Gastrocnemius medialis (tissue), 4 donors: ENCODE measurements at regions not wholly inside any gene's neighbourhood (a gene's known extent, or its start where the extent isn't known, plus 50 kb on each side); places are given as distances from the start of the nearest gene placed in this dataset.

Source experiments
- ATAC-seq, 2 donors: fragments of 150-250 bp; one replicate each; pipeline ENCODE4 v1.9.1; 2016
- DNase-seq, 2 donors: peaks; one replicate each; pipeline ENCODE4 v3.0.0-alpha.2; 2019
- H3K27ac ChIP-seq, 4 donors: fragments of 200-600 bp; sonication (generic); 1 replicate in 1 of 4; 2 replicates in 3 of 4; pipeline ENCODE4 v1.5.1; 2016 to 2018; ENCODE audit warnings: mild to moderate bottlenecking in 2 of 4, moderate library complexity in 1 of 4
- H3K27me3 ChIP-seq, 3 donors: fragments of 200-600 bp; sonication (generic) in 2 of 3; 1 replicate in 1 of 3; 2 replicates in 2 of 3; pipeline versions ENCODE4 v1.5.1 to v1.6.0; 2016 to 2019; ENCODE audit warnings: mild to moderate bottlenecking in 1 of 3, moderate library complexity in 1 of 3
- H3K36me3 ChIP-seq, 2 donors: fragments of 200-600 bp; sonication (generic) in 1 of 2; one replicate each; pipeline ENCODE4 v1.5.1; 2017 to 2018
- H3K4me1 ChIP-seq, 2 donors: fragments of 200-600 bp; sonication (generic) in 1 of 2; one replicate each; pipeline ENCODE4 v1.5.1; 2016 to 2017; ENCODE audit warnings: mild to moderate bottlenecking in 2 of 2
- H3K4me3 ChIP-seq, 4 donors: fragments of 200-600 bp; sonication (generic) in 3 of 4; 1 replicate in 1 of 4; 2 replicates in 3 of 4; pipeline ENCODE4 v1.5.1; 2016 to 2019; ENCODE audit warnings: mild to moderate bottlenecking in 2 of 4
- H3K9me3 ChIP-seq, 3 donors: fragments of 200-600 bp; sonication (generic) in 2 of 3; 1 replicate in 1 of 3; 2 replicates in 2 of 3; pipeline ENCODE4 v1.5.1; 2016 to 2019
- CTCF ChIP-seq, 5 experiments: fragments of 450-650 bp in 3 of 5; fragments of 200-600 bp in 2 of 5; sonication (generic) in 2 of 5; IDR thresholded peaks in 4 of 5; conservative IDR thresholded peaks in 1 of 5; 1 replicate in 4 of 5; 2 replicates in 1 of 5; pipeline ENCODE4 v1.5.1; 2016 to 2019; ENCODE audit warnings: antibody characterized with exemption in 5 of 5, mild to moderate bottlenecking in 3 of 5, moderate library complexity in 3 of 5
- POLR2A ChIP-seq, 2 donors: fragments of 450-650 bp; IDR thresholded peaks; one replicate each; pipeline ENCODE4 v1.6.1; 2017; ENCODE audit warnings: antibody characterized with exemption in 2 of 2, mild to moderate bottlenecking in 2 of 2, moderate library complexity in 2 of 2
- in situ Hi-C, 4 donors: fragments of 200-750 bp; cut with MboI; loops; one replicate each; pipeline versions ENCODE4 v1.15.0 to v1.8.0; 2017; ENCODE audit warnings: low sequenced_read_pairs in 4 of 4
- intact Hi-C: fragments of 100-400 bp; cut with DNase I; formaldehyde crosslinking; loops from one replicate; pipeline ENCODE4 v1.15.1; 2023; ENCODE audit warnings: low total_unique reads

GRCh38 chrX:39969819-39970504 is 127.8 kb downstream of the BCOR start:
- H3K27me3 ChIP-seq = peaks cover 0 to 3% (median 0%) of the 10 kb centered on the region in 3 donors
- DNase-seq (no peak), ATAC-seq (peak in 1 of 2 donors; percentile 8)
- H3K27ac ChIP-seq = peak overlapping the region in 2 of 4 donors; percentile 18 to 25
- no peaks in the 10 kb centered on the region for H3K4me1 ChIP-seq
- no peaks in the 10 kb centered on the region for H3K36me3 ChIP-seq
- intact Hi-C loops (no loop called here), in situ Hi-C loops (no loop called here)
- TF ChIP-seq CTCF (IDR thresholded peaks at IDR 0.05 in 4 of 5, conservative IDR thresholded peaks at IDR 0.05 in 1 of 5) (no peak), POLR2A (IDR thresholded peaks at IDR 0.05) (no peak)
- peaks cover 0 to 6% (median 0%) of the 10 kb centered on the region in 3 donors for H3K9me3 ChIP-seq
- H3K4me3 ChIP-seq = no peak overlapping the region

GRCh38 chrX:39971760-39972159 is 126.0 kb downstream of the BCOR start:
- H3K4me3 ChIP-seq = no peak overlapping the region
- peaks cover 0 to 3% (median 0%) of the 10 kb centered on the region in 3 donors for H3K27me3 ChIP-seq
- DNase-seq = no peak
- no peak overlapping the region for H3K27ac ChIP-seq
- no peak for ATAC-seq
- no peaks in the 10 kb centered on the region for H3K4me1 ChIP-seq
- TF ChIP-seq CTCF (IDR thresholded peaks at IDR 0.05 in 4 of 5, conservative IDR thresholded peaks at IDR 0.05 in 1 of 5) (no peak), POLR2A (IDR thresholded peaks at IDR 0.05) (no peak)
- no peaks in the 10 kb centered on the region for H3K36me3 ChIP-seq
- peaks cover 0 to 6% (median 0%) of the 10 kb centered on the region in 3 donors for H3K9me3 ChIP-seq
- in situ Hi-C loops = no loop called here
- intact Hi-C loops = no loop called here

GRCh38 chrX:39972340-39972739 is 125.4 kb downstream of the BCOR start:
- TF ChIP-seq CTCF (IDR thresholded peaks at IDR 0.05 in 4 of 5, conservative IDR thresholded peaks at IDR 0.05 in 1 of 5) = no peak
- TF ChIP-seq POLR2A (IDR thresholded peaks at IDR 0.05) = no peak
- no peaks in the 10 kb centered on the region for H3K4me1 ChIP-seq
- no peak overlapping the region for H3K27ac ChIP-seq
- ATAC-seq = no peak
- intact Hi-C loops (no loop called here), in situ Hi-C loops (no loop called here)
- H3K4me3 ChIP-seq = no peak overlapping the region
- peaks cover 0 to 3% (median 0%) of the 10 kb centered on the region in 3 donors for H3K27me3 ChIP-seq
- peaks cover 0 to 6% (median 0%) of the 10 kb centered on the region in 3 donors for H3K9me3 ChIP-seq
- H3K36me3 ChIP-seq = no peaks in the 10 kb centered on the region
- no peak for DNase-seq

- DNase-seq (no peak), ATAC-seq (no peak)
- intact Hi-C loops = no loop called here
- H3K27me3 ChIP-seq = peaks cover 0 to 3% (median 0%) of the 10 kb centered on the region in 3 donors
- H3K36me3 ChIP-seq = no peaks in the 10 kb centered on the region
- peaks cover 0 to 6% (median 0%) of the 10 kb centered on the region in 3 donors for H3K9me3 ChIP-seq
- no peak overlapping the region for H3K27ac ChIP-seq
- TF ChIP-seq POLR2A (IDR thresholded peaks at IDR 0.05) (no peak), CTCF (IDR thresholded peaks at IDR 0.05 in 4 of 5, conservative IDR thresholded peaks at IDR 0.05 in 1 of 5) (no peak)
- in situ Hi-C loops = no loop called here
- H3K4me3 ChIP-seq = no peak overlapping the region
- no peaks in the 10 kb centered on the region for H3K4me1 ChIP-seq
Measured at GRCh38 chrX:39973810-39974209, 123.9 kb downstream of the BCOR start.
